ENCODE measurements at regions not wholly inside any gene's neighbourhood (a gene's known extent, or its start where the extent isn't known, plus 50 kb on each side); places are given as distances from the start of the nearest gene placed in this dataset.
"Not testable (repeated sequence)": the region's sequence is repeated elsewhere in the genome, so short reads cannot be mapped to it uniquely, and the experiment has no call there.

DNA sequence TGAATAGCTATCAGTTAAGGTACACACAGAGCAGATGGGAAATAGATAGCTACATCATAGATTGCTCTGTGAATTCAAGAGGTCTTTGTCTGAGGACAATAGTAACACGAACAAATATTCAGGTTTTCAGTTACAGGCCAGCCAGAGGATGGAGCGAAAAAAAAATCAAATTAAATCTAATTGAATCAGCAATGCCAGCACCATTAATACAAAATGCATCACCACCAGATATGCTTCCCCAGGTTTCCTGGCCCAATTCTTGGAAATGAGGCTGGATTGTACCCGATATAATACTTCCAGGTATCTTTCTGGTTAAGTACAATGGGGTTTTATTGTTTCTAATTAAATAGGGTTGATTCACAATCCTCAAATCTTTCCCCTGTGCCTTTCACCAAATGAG is 975.8 kb upstream of the AUTS2 start:
- Histone ChIP-seq H3K27ac (ENCODE audit: low read length) (no peak overlapping the region), H3K36me3 (ENCODE audit: control insufficient read depth, insufficient read depth, low read length) (no peaks in the 10 kb centered on the region), H3K4me3 (ENCODE audit: low read length) (no peak overlapping the region), H3K27me3 (ENCODE audit: control insufficient read depth, insufficient read depth, low read length) (no peaks in the 10 kb centered on the region), H3K4me1 (ENCODE audit: control insufficient read depth, insufficient read depth, low read length) (no peaks in the 10 kb centered on the region), H3K9me3 (ENCODE audit: control insufficient read depth, insufficient read depth, low read length) (peaks cover 4% of the 10 kb centered on the region)
- no peak for DNase-seq (ENCODE audit: low read depth, low spot score)
- WGBS (ENCODE audit: insufficient coverage, insufficient read length), result no CpG with 5 or more reads among the region's 3 CpGs

DNA sequence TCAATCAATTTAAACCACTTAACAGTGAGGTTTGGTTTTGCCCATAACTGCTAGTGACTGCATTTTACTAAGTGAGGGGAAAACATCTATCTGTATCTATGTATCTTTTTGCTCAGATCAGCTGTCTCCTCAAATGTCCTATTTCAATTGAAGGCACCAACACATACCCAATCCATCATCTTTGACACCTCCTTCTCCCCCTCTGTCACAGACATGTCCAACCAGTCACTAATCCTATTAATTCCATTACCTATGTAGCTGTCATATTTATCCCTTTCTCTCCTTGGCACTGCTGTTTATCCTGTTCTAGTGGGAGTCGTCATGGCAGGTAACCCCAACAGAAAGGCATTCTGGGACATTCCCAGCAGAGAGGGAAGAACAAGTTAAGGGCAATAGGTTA is 975.2 kb upstream of the AUTS2 start:
- no peak overlapping the region for H3K27ac ChIP-seq (ENCODE audit: low read length)
- DNase-seq (ENCODE audit: low read depth, low spot score), result no peak
- no peak overlapping the region for H3K4me3 ChIP-seq (ENCODE audit: low read length)
- no peaks in the 10 kb centered on the region for H3K4me1 ChIP-seq (ENCODE audit: control insufficient read depth, insufficient read depth, low read length)
- peaks cover 4% of the 10 kb centered on the region for H3K9me3 ChIP-seq (ENCODE audit: control insufficient read depth, insufficient read depth, low read length)
- H3K27me3 ChIP-seq (ENCODE audit: control insufficient read depth, insufficient read depth, low read length), result no peaks in the 10 kb centered on the region
- H3K36me3 ChIP-seq (ENCODE audit: control insufficient read depth, insufficient read depth, low read length), result no peaks in the 10 kb centered on the region
- no CpG with 5 or more reads among the region's 1 CpG for WGBS (ENCODE audit: insufficient coverage, insufficient read length)

DNA sequence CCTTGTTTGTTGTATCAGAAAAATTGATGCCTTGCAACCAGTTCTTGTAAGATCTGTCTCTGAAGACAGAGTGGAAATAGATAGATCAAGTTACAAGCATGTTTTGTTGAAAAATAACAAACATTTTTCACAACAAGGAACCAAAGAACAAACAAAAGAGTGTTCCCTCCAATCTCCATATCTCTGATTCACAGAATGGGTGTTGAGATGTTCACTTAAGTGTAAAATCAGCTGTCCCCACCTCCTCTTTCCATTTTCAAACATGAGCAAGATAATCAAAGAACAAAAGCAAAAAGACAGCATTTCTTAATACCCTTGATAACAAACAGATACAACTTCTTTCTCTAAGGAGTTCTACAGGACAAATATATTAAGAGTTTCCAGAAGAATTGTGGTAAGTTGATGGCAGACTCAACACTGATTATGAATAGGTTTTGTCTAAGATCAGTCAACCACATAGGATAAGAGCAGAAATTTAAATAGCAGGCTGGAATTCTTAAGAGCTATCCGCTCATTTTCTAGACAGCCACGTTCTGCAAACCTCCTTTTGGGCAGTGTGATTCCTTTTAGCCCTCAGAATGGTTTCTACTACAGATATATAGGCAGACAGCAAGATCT is 970.9 kb upstream of the AUTS2 start:
- Histone ChIP-seq H3K27ac (ENCODE audit: low read length) (no peak overlapping the region), H3K36me3 (ENCODE audit: control insufficient read depth, insufficient read depth, low read length) (no peaks in the 10 kb centered on the region), H3K4me3 (ENCODE audit: low read length) (no peak overlapping the region), H3K4me1 (ENCODE audit: control insufficient read depth, insufficient read depth, low read length) (no peaks in the 10 kb centered on the region), H3K9me3 (ENCODE audit: control insufficient read depth, insufficient read depth, low read length) (peaks cover 4% of the 10 kb centered on the region), H3K27me3 (ENCODE audit: control insufficient read depth, insufficient read depth, low read length) (no peaks in the 10 kb centered on the region)
- no peak for DNase-seq (ENCODE audit: low read depth, low spot score)
- no CpG with 5 or more reads among the region's 2 CpGs for WGBS (ENCODE audit: insufficient coverage, insufficient read length)

DNA sequence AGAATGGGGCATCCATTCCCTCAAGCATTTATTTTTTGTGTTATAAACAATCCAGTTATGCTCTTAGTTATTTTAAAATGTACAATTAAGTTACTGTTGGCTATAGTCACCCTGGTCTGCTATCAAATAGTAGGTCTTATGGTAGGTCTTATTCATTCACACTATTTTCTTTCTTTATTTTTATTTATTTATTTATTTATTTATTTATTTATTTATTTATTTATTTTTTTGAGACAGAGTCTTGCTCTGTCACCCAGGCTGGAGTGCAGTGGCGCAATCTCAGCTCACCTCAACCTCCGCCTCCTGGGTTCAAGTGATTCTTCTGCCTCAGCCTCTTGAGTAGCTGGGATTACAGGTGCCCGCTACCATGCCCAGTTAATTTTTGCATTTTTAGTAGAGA is 967.4 kb upstream of the AUTS2 start:
- H3K4me1 ChIP-seq (ENCODE audit: control insufficient read depth, insufficient read depth, low read length); DNase-seq (ENCODE audit: low read depth, low spot score); H3K27me3 ChIP-seq (ENCODE audit: control insufficient read depth, insufficient read depth, low read length); H3K36me3 ChIP-seq (ENCODE audit: control insufficient read depth, insufficient read depth, low read length); H3K9me3 ChIP-seq (ENCODE audit: control insufficient read depth, insufficient read depth, low read length); H3K27ac ChIP-seq (ENCODE audit: low read length); H3K4me3 ChIP-seq (ENCODE audit: low read length): not testable (repeated sequence)
- WGBS (ENCODE audit: insufficient coverage, insufficient read length), result no CpG with 5 or more reads among the region's 3 CpGs

DNA sequence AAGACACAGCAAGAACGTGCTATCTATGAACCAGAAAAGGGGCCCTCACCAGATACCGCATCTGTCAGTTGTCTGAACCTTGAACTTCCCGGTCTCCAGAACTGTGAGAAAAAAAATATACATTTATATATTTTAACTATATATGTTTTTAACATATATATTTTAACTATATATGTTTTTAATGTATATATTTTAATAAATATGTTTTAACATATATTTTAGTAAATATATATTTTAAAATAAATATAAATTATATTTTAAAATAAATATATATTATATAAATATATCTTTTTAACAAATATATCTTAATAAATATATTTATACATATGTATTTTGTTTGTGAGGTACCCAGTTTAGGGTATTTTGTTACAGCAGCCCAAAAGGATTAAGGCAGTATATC is 958.2 kb upstream of the AUTS2 start:
- Histone ChIP-seq H3K27ac (ENCODE audit: low read length) (no peak overlapping the region), H3K4me1 (ENCODE audit: control insufficient read depth, insufficient read depth, low read length) (no peaks in the 10 kb centered on the region), H3K4me3 (ENCODE audit: low read length) (no peak overlapping the region), H3K36me3 (ENCODE audit: control insufficient read depth, insufficient read depth, low read length) (no peaks in the 10 kb centered on the region), H3K9me3 (ENCODE audit: control insufficient read depth, insufficient read depth, low read length) (peaks cover 2% of the 10 kb centered on the region; the same call in 1 of the 2 replicates), H3K27me3 (ENCODE audit: control insufficient read depth, insufficient read depth, low read length) (no peaks in the 10 kb centered on the region)
- no peak for DNase-seq (ENCODE audit: low read depth, low spot score)
- WGBS (ENCODE audit: insufficient coverage, insufficient read length), result no CpG with 5 or more reads among the region's 3 CpGs

DNA sequence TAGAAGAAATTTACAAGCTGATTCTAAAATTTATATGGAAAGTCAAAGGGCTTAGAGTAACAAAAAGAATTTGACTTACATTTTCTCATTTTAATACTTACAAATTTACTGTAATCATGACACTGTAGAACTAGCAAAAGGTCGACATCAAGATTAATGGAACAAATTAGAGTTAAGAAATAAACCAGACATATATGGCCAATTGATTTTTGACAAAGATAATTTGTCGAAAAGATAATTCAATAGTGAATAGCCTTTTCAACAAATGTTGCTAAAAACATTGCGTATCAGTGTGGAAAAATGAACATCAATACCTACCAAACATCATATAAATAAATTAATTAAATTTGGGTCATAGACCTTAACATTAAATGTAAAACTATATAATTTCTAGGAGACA is 955.5 kb upstream of the AUTS2 start:
- WGBS (ENCODE audit: insufficient coverage, insufficient read length), result no CpG with 5 or more reads among the region's 3 CpGs
- Histone ChIP-seq H3K4me1 (ENCODE audit: control insufficient read depth, insufficient read depth, low read length) (no peaks in the 10 kb centered on the region), H3K9me3 (ENCODE audit: control insufficient read depth, insufficient read depth, low read length) (peaks cover 2% of the 10 kb centered on the region), H3K4me3 (ENCODE audit: low read length) (no peak overlapping the region), H3K36me3 (ENCODE audit: control insufficient read depth, insufficient read depth, low read length) (no peaks in the 10 kb centered on the region), H3K27me3 (ENCODE audit: control insufficient read depth, insufficient read depth, low read length) (no peaks in the 10 kb centered on the region), H3K27ac (ENCODE audit: low read length) (no peak overlapping the region)
- no peak for DNase-seq (ENCODE audit: low read depth, low spot score)

DNA sequence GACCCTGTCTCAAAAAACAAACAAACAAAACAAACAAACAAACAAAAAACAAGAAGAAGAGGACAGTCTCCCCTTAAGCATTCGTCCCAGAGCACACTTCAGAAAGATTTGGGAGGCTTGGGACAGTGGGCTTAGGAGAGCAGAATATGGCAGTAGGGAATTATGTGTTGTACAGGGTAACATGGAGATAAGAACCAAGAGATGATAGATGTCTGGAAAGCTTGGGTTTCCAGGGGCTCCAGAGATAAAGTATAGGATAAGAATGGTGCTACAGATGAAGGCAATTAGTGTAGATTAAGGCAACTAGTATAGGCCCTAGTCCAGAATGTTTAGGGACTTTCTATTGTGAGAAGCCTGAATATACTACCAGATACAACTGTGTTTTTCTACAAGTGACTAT is 934.9 kb upstream of the AUTS2 start:
- no peaks in the 10 kb centered on the region for H3K36me3 ChIP-seq (ENCODE audit: control insufficient read depth, insufficient read depth, low read length)
- DNase-seq (ENCODE audit: low read depth, low spot score), result no peak
- no peaks in the 10 kb centered on the region for H3K4me1 ChIP-seq (ENCODE audit: control insufficient read depth, insufficient read depth, low read length)
- H3K9me3 ChIP-seq (ENCODE audit: control insufficient read depth, insufficient read depth, low read length), result peaks cover 1% of the 10 kb centered on the region
- H3K27ac ChIP-seq (ENCODE audit: low read length), result no peak overlapping the region
- no peak overlapping the region for H3K4me3 ChIP-seq (ENCODE audit: low read length)
- H3K27me3 ChIP-seq (ENCODE audit: control insufficient read depth, insufficient read depth, low read length), result no peaks in the 10 kb centered on the region
- no CpG with 5 or more reads among the region's 1 CpG for WGBS (ENCODE audit: insufficient coverage, insufficient read length)

DNA sequence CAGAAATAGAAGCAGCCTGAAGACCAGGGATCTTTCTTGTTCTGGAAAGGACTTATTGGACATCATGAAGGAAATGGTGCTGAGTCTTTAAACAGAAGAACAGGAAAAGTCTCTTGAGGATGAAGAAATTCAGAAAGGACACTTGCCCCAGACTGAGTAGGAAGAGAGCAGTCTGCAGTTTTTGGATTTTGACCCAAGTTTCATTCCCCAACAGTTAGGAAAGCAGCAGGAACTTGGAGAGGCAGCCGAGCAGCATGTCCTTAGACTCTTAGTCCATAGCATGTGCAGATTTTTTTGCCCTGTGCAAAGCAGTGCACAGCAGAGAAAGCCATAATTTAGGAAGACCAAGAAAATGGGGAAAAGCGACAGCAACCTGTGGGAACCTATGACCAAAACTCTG is 927.2 kb upstream of the AUTS2 start:
- H3K27me3 ChIP-seq (ENCODE audit: control insufficient read depth, insufficient read depth, low read length), result no peaks in the 10 kb centered on the region
- H3K9me3 ChIP-seq (ENCODE audit: control insufficient read depth, insufficient read depth, low read length), result peaks cover 4% of the 10 kb centered on the region
- WGBS (ENCODE audit: insufficient coverage, insufficient read length), result no CpG with 5 or more reads among the region's 2 CpGs
- DNase-seq (ENCODE audit: low read depth, low spot score), result no peak
- no peaks in the 10 kb centered on the region for H3K36me3 ChIP-seq (ENCODE audit: control insufficient read depth, insufficient read depth, low read length)
- no peak overlapping the region for H3K27ac ChIP-seq (ENCODE audit: low read length)
- H3K4me1 ChIP-seq (ENCODE audit: control insufficient read depth, insufficient read depth, low read length), result no peaks in the 10 kb centered on the region
- no peak overlapping the region for H3K4me3 ChIP-seq (ENCODE audit: low read length)

DNA sequence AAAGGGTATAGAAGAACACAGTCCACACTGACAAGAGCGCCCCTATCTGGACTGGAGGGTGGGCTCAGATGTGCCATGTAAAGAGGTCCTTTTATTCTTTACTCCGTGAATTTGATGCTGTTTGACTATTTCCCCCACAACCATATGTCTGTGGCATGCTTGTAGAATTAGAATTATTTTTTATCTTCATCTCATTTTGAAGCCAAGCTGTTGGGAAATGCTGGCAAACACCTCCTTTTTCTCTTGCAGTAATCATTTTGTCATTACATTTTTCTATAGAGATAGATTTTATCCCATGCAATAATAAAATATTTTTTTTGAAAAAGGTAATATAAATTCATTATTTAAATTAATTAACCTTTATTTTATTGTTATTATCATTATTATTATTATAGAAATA is 926.6 kb upstream of the AUTS2 start:
- no peaks in the 10 kb centered on the region for H3K4me1 ChIP-seq (ENCODE audit: control insufficient read depth, insufficient read depth, low read length)
- no peak for DNase-seq (ENCODE audit: low read depth, low spot score)
- H3K9me3 ChIP-seq (ENCODE audit: control insufficient read depth, insufficient read depth, low read length), result peaks cover 5% of the 10 kb centered on the region
- no CpG with 5 or more reads among the region's 2 CpGs for WGBS (ENCODE audit: insufficient coverage, insufficient read length)
- H3K36me3 ChIP-seq (ENCODE audit: control insufficient read depth, insufficient read depth, low read length), result no peaks in the 10 kb centered on the region
- no peak overlapping the region for H3K27ac ChIP-seq (ENCODE audit: low read length)
- H3K27me3 ChIP-seq (ENCODE audit: control insufficient read depth, insufficient read depth, low read length), result no peaks in the 10 kb centered on the region
- no peak overlapping the region for H3K4me3 ChIP-seq (ENCODE audit: low read length)

DNA sequence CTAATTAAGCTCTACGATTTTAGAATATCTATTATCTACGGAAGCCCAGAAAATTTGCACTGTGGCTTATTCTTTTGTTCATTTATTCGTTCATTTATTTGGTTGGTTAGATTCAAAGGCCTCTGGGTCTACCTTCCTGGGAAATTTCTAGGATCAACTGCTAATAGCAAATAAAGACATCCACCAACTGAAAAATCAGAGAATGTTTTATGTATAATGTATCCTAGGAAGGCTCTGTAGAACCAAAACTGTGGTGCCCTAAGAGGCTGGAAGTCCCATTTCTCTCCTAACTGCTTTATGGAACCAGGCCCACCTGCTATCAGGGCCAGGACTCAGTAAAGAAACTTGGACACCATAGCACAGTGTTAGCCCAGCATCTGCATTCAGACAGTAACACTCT is 923.4 kb upstream of the AUTS2 start:
- H3K4me1 ChIP-seq (ENCODE audit: control insufficient read depth, insufficient read depth, low read length), result no peaks in the 10 kb centered on the region
- H3K4me3 ChIP-seq (ENCODE audit: low read length), result no peak overlapping the region
- H3K9me3 ChIP-seq (ENCODE audit: control insufficient read depth, insufficient read depth, low read length), result peaks cover 9% of the 10 kb centered on the region
- no peaks in the 10 kb centered on the region for H3K27me3 ChIP-seq (ENCODE audit: control insufficient read depth, insufficient read depth, low read length)
- H3K27ac ChIP-seq (ENCODE audit: low read length), result no peak overlapping the region
- H3K36me3 ChIP-seq (ENCODE audit: control insufficient read depth, insufficient read depth, low read length), result no peaks in the 10 kb centered on the region
- no peak for DNase-seq (ENCODE audit: low read depth, low spot score)
- no CpG with 5 or more reads among the region's 3 CpGs for WGBS (ENCODE audit: insufficient coverage, insufficient read length)

DNA sequence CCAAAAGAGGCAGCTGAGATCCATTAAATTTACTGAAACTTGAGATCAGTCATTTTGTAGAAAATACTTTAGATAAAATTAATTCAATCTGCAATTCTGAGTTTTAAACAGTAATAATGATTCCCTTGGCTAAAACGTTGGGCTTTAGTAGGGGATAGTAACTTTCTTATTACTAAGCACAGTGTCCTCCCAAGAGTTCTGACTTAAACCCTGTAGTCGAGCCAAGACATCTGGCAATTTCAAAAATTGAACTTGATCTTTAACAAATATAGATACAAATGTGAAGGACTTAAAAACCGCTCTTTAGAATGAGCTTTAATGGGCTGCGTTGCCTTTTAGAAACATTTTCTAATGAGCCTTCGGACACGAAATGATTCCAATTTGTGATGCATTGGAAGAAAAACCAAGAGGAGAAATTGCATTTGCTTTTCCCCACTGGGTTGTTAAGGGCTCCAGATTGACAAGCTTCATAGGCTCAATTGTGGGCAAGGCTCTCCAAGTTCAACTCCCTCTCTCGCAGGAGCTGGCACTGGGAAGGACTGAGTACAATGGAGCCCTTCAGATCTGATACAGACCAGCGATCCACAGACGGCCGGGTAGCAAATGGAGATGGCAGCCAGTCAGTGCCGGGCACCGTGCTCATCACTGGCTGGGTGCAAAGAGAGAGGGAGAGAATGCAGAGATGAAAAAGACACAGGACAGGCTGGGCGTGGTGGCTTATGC is 921.3 kb upstream of the AUTS2 start:
- Histone ChIP-seq H3K9me3 (ENCODE audit: control insufficient read depth, insufficient read depth, low read length) (peaks cover 9% of the 10 kb centered on the region), H3K27ac (ENCODE audit: low read length) (no peak overlapping the region), H3K36me3 (ENCODE audit: control insufficient read depth, insufficient read depth, low read length) (no peaks in the 10 kb centered on the region), H3K4me1 (ENCODE audit: control insufficient read depth, insufficient read depth, low read length) (no peaks in the 10 kb centered on the region), H3K27me3 (ENCODE audit: control insufficient read depth, insufficient read depth, low read length) (no peaks in the 10 kb centered on the region), H3K4me3 (ENCODE audit: low read length) (no peak overlapping the region)
- WGBS (ENCODE audit: insufficient coverage, insufficient read length), result no CpG with 5 or more reads among the region's 13 CpGs
- DNase-seq (ENCODE audit: low read depth, low spot score), result no peak

All from iPS DF 6.9 (cell line).